ENCODE measurements at regions not wholly inside any gene's neighbourhood (a gene's known extent, or its start where the extent isn't known, plus 50 kb on each side); places are given as distances from the start of the nearest gene placed in this dataset.

- intact Hi-C loops (cut with DNase I), result no loop called here
- H3K27ac ChIP-seq, result no peak overlapping the region
- DNase-seq, result no peak
- H3K27me3 ChIP-seq, result peaks cover 0 to 3% (median 0%) of the 10 kb centered on the region in 4 donors
- H3K4me1 ChIP-seq, result no peaks in the 10 kb centered on the region
- no peak overlapping the region for H3K4me3 ChIP-seq
- H3K36me3 ChIP-seq, result no peaks in the 10 kb centered on the region
- no peak for TF ChIP-seq POLR2A (IDR thresholded peaks at IDR 0.05)
- TF ChIP-seq, protein P1, sequence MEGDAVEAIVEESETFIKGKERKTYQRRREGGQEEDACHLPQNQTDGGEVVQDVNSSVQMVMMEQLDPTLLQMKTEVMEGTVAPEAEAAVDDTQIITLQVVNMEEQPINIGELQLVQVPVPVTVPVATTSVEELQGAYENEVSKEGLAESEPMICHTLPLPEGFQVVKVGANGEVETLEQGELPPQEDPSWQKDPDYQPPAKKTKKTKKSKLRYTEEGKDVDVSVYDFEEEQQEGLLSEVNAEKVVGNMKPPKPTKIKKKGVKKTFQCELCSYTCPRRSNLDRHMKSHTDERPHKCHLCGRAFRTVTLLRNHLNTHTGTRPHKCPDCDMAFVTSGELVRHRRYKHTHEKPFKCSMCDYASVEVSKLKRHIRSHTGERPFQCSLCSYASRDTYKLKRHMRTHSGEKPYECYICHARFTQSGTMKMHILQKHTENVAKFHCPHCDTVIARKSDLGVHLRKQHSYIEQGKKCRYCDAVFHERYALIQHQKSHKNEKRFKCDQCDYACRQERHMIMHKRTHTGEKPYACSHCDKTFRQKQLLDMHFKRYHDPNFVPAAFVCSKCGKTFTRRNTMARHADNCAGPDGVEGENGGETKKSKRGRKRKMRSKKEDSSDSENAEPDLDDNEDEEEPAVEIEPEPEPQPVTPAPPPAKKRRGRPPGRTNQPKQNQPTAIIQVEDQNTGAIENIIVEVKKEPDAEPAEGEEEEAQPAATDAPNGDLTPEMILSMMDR (IDR thresholded peaks at IDR 0.05), result no peak
- no peaks in the 10 kb centered on the region for H3K9me3 ChIP-seq
- WGBS, 2 donors, result 81 to 94% methylated on average over 7 of the region's 7 CpGs
These were observed 898.8 kb downstream of the EPHA4 start for GRCh38 chr2:220673151-220673874.

DNA sequence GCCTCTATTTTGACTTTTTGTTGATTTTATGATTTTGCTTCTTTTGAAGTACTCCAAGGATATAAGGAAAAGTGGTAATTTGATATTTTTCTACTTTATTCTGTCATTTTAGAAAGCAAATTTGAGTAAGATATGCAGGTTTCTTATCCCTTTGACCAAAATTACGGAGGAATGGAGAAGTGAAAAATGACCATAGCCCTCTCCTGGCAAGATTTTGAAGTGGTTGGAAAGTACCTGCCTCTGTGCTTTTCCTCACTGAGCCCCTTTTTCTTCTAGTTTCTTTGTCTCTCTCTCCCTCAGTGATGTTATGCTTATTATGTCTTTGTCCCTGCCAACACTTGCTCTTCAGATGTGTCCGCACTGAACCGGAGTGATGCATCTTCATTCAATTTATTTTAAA lies 898.1 kb downstream of the EPHA4 start:
- H3K27me3 ChIP-seq, result peaks cover 0 to 3% (median 0%) of the 10 kb centered on the region in 4 donors
- no peaks in the 10 kb centered on the region for H3K9me3 ChIP-seq
- TF ChIP-seq POLR2A (IDR thresholded peaks at IDR 0.05), result no peak
- TF ChIP-seq, protein P1 (IDR thresholded peaks at IDR 0.05), result no peak
- intact Hi-C loops (cut with DNase I), result no loop called here
- no peaks in the 10 kb centered on the region for H3K36me3 ChIP-seq
- H3K27ac ChIP-seq, result no peak overlapping the region
- DNase-seq, result no peak
- H3K4me1 ChIP-seq, result no peaks in the 10 kb centered on the region
- no peak overlapping the region for H3K4me3 ChIP-seq
- 72 to 91% methylated on average over 3 of the region's 3 CpGs for WGBS, 2 donors

GRCh38 chr2:220676695-220677094 lies 895.4 kb downstream of the EPHA4 start:
- intact Hi-C loops (cut with DNase I), result no loop called here
- DNase-seq, result no peak
- TF ChIP-seq, protein P1 (IDR thresholded peaks at IDR 0.05), result no peak
- no peak for TF ChIP-seq POLR2A (IDR thresholded peaks at IDR 0.05)
- Histone ChIP-seq H3K27me3 (peaks cover 0 to 3% (median 0%) of the 10 kb centered on the region in 4 donors), H3K4me1 (peaks cover 0 to under 1% (median 0%) of the 10 kb centered on the region in 3 donors), H3K27ac (no peak overlapping the region), H3K36me3 (no peaks in the 10 kb centered on the region), H3K4me3 (no peak overlapping the region), H3K9me3 (no peaks in the 10 kb centered on the region)
- WGBS, 2 donors, result 90 to 100% methylated on average over 1 of the region's 1 CpG

DNA sequence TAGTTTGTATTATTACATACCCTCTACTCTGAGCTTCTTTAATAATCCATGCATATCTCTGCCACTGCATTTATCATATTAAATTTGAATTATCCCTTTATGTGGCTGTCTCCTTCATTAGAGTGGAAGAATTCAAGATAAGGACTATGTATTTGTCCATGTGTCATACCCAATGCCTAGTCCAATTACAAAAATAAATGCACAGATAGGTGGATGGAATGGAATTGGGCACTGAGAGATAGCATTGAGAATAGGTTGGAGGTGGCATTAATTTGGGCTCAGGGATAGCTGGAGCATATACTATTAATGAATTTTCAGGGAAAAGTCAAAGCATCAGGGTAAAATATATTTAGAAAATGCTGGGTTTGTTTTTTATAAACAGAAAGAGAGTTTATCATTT lies 893.2 kb downstream of the EPHA4 start:
- DNase-seq, result no peak
- no peak overlapping the region for H3K27ac ChIP-seq
- peaks cover 0 to 3% (median 0%) of the 10 kb centered on the region in 4 donors for H3K27me3 ChIP-seq
- intact Hi-C loops (cut with DNase I), result no loop called here
- H3K4me3 ChIP-seq, result no peak overlapping the region
- no peaks in the 10 kb centered on the region for H3K36me3 ChIP-seq
- peaks cover 0 to 22% (median 0%) of the 10 kb centered on the region in 3 donors for H3K4me1 ChIP-seq
- TF ChIP-seq, protein P1 (IDR thresholded peaks at IDR 0.05), result no peak
- TF ChIP-seq POLR2A (IDR thresholded peaks at IDR 0.05), result no peak
- no peaks in the 10 kb centered on the region for H3K9me3 ChIP-seq

GRCh38 chr2:220682616-220683015 lies 889.5 kb downstream of the EPHA4 start:
- TF ChIP-seq, protein P1 (IDR thresholded peaks at IDR 0.05), result no peak
- no peak for TF ChIP-seq POLR2A (IDR thresholded peaks at IDR 0.05)
- DNase-seq, result no peak
- Histone ChIP-seq H3K27me3 (no peaks in the 10 kb centered on the region), H3K27ac (no peak overlapping the region), H3K4me1 (peaks cover 0 to 30% (median 0%) of the 10 kb centered on the region in 3 donors), H3K4me3 (no peak overlapping the region), H3K36me3 (no peaks in the 10 kb centered on the region), H3K9me3 (no peaks in the 10 kb centered on the region)
- 14 to 50% methylated on average over 1 of the region's 1 CpG for WGBS, 2 donors
- intact Hi-C loops (cut with DNase I), result no loop called here
